Astrocyte (in vitro differentiated cells and primary cell): ENCODE measurements at regions not wholly inside any gene's neighbourhood (a gene's known extent, or its start where the extent isn't known, plus 50 kb on each side); places are given as distances from the start of the nearest gene placed in this dataset.

Experiments
- EZH2 ChIP-seq: IDR thresholded peaks from 2 replicates; pipeline ENCODE4 v1.6.1; 2012; ENCODE audit warnings: mild to moderate bottlenecking, low read length, inconsistent platforms; ENCODE audit not compliant: insufficient read depth
- TF ChIP-seq, protein P1 (sequence below): IDR thresholded peaks from 2 replicates; pipeline ENCODE4 v1.5.1; 2011; ENCODE audit warnings: low read depth, mild to moderate bottlenecking, inconsistent platforms, low read length, moderate library complexity; ENCODE audit not compliant: insufficient read depth

DNA sequence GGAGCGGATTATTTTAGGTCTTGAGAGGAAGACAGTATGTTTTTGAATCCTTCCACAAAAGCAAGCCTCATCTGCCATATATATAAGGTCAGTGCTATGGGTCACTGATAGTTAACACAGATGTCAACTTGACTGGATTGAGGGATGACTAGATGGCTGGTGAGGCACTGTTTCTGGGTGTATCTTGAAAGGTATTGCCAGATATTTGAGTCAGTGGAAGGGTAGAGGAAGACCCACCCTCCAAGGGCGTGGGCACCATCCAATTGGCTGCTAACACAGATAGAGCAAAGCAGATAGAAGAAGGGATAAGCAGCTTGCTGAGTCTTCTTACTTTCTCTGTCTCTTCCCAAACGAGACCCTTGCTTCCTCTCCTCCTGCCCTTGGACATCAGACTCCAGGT lies 185.0 kb upstream of the BTG1 start:
- TF ChIP-seq, protein P1, sequence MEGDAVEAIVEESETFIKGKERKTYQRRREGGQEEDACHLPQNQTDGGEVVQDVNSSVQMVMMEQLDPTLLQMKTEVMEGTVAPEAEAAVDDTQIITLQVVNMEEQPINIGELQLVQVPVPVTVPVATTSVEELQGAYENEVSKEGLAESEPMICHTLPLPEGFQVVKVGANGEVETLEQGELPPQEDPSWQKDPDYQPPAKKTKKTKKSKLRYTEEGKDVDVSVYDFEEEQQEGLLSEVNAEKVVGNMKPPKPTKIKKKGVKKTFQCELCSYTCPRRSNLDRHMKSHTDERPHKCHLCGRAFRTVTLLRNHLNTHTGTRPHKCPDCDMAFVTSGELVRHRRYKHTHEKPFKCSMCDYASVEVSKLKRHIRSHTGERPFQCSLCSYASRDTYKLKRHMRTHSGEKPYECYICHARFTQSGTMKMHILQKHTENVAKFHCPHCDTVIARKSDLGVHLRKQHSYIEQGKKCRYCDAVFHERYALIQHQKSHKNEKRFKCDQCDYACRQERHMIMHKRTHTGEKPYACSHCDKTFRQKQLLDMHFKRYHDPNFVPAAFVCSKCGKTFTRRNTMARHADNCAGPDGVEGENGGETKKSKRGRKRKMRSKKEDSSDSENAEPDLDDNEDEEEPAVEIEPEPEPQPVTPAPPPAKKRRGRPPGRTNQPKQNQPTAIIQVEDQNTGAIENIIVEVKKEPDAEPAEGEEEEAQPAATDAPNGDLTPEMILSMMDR: no peak
- TF ChIP-seq EZH2: no peak
